ENCODE measurements at regions not wholly inside any gene's neighbourhood (a gene's known extent, or its start where the extent isn't known, plus 50 kb on each side); places are given as distances from the start of the nearest gene placed in this dataset.

DNA sequence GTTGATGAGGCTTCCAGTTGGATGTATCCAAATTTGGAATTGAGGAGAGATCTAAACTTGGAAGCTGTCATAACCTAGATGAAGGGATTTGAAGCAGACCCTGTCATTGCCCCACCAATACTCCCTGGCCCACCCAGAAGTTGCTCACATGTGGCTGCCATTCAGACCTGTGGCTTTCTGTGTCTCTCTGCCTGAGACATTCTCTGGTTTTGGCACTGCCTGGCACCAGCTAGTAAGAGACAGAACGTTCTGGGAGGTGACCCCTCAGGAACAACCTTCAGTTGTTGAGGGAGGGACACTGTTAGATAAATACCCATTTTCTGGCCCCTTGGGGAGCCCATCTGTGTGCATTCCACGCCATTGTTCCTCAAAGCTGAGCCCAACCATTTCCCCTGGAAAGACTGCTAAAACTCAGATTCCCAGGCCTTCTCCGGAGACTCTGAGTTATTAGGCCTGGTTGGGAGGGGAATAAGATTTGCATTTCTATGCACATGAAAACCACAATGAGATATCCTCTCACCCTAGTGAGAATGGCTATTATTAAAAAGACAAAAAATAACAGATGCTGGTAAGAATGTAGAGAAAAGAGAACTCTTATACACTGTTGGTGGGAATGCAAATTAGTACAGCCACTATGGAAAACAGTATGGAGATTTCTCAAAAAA lies 290.4 kb downstream of the TSHZ3 start:
- TF ChIP-seq CTCF (IDR thresholded peaks at IDR 0.05) (no peak), EZH2 (IDR thresholded peaks at IDR 0.05) (no peak)

Measured in neural progenitor cell (in vitro differentiated cells).